ENCODE measurements at regions not wholly inside any gene's neighbourhood (a gene's known extent, or its start where the extent isn't known, plus 50 kb on each side); places are given as distances from the start of the nearest gene placed in this dataset.

DNA sequence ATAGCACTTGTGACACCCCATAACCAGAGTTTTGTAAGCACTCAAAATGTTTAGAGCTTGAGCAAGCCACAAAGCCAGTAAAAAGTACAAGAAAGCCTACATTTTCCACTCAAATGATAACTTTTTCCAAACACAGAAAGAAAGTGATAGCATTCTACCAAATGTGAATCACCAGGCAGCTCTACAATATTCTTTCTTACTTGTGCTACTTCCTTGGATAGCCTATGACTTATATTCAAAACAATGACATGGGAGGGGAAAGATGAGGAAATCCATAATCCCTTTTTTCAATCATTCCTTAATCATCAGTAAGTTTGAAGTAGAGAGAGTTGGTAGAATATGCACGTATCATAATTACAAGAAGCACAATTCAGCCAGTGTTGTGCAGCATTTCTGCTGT is 650.8 kb upstream of the PCDH9 start (continued):
- TF ChIP-seq CTCF (IDR thresholded peaks at IDR 0.05) (no peak), RCOR1 (IDR thresholded peaks at IDR 0.05; ENCODE audit: low read length) (no peak), TAF1 (IDR thresholded peaks at IDR 0.05; ENCODE audit: borderline replicate concordance, low read depth, low read length) (no peak), MXI1 (IDR thresholded peaks at IDR 0.05; ENCODE audit: low read depth, low read length) (no peak), NRF1 (IDR thresholded peaks at IDR 0.05; ENCODE audit: low read depth, low read length) (no peak), MEF2A (IDR thresholded peaks at IDR 0.05; ENCODE audit: borderline replicate concordance, low read depth) (no peak), ELF1 (IDR thresholded peaks at IDR 0.05) (no peak)

DNA sequence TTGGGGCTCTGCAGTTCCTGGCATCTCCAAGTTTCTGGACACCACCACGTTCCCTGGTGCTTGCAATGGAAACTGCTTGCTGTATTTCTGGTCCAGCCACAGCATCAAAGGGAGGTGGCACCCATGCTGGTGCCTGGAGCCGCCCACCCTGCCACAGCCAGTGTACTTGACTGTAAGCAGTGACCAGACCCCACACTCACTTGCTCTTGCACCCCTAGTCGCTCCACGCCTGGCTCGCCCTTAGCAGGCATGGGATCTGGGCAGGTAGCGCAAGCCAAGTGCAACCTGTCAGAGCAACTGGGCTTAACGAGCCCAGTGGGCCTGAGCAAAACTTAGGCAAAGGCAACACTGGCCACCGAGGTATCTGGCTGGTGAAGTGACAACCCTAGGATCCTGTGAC is 648.2 kb upstream of the PCDH9 start:
- Histone ChIP-seq H3K4me2 (no peak overlapping the region), H3K9me2 (no peaks in the 10 kb centered on the region), H3K4me3 (ENCODE audit: low read depth in 2 of 2, low read length in 1 of 2) (no peak overlapping the region), H4K20me1 (ENCODE audit: insufficient read depth) (no peaks in the 10 kb centered on the region), H3K36me3 (replicated peaks in 1 of 2; ENCODE audit: control insufficient read depth in 1 of 2, insufficient read depth in 2 of 2, low read length in 1 of 2) (no peaks in the 10 kb centered on the region), H3K27me3 (ENCODE audit: insufficient read depth) (no peaks in the 10 kb centered on the region), H3K4me1 (ENCODE audit: control insufficient read depth in 1 of 2, insufficient read depth in 2 of 2, low read depth in 1 of 2, low read length in 1 of 2) (no peaks in the 10 kb centered on the region), H3K9ac (no peak overlapping the region), H3K27ac (ENCODE audit: low read depth in 2 of 2, low read length in 1 of 2) (no peak overlapping the region), H3K79me2 (ENCODE audit: insufficient read depth) (no peaks in the 10 kb centered on the region), H3K9me3 (no peaks in the 10 kb centered on the region), H3F3A (replicated peaks; ENCODE audit: insufficient read depth) (no peaks in the 10 kb centered on the region), H2AFZ (ENCODE audit: low read depth) (no peak overlapping the region)
- ChIA-PET POLR2A (no interaction called here), CTCF (no interaction called here)
- WGBS (ENCODE audit: low lambda C conversion rate), result 37% methylated on average over 5 of the region's 8 CpGs
- TF ChIP-seq RFX5 (IDR thresholded peaks at IDR 0.05; ENCODE audit: low read length), result no peak
- TF ChIP-seq USF2 (IDR thresholded peaks at IDR 0.05; ENCODE audit: borderline replicate concordance, low read depth, low read length), result no peak
- TF ChIP-seq NRF1 (IDR thresholded peaks at IDR 0.05; ENCODE audit: low read depth, low read length), result no peak
- no peak for TF ChIP-seq GABPA (IDR thresholded peaks at IDR 0.05; ENCODE audit: low read depth)
- TF ChIP-seq FOXJ3 (CRISPR knock-in tag; IDR thresholded peaks at IDR 0.05), result no peak
- TF ChIP-seq, protein P1, sequence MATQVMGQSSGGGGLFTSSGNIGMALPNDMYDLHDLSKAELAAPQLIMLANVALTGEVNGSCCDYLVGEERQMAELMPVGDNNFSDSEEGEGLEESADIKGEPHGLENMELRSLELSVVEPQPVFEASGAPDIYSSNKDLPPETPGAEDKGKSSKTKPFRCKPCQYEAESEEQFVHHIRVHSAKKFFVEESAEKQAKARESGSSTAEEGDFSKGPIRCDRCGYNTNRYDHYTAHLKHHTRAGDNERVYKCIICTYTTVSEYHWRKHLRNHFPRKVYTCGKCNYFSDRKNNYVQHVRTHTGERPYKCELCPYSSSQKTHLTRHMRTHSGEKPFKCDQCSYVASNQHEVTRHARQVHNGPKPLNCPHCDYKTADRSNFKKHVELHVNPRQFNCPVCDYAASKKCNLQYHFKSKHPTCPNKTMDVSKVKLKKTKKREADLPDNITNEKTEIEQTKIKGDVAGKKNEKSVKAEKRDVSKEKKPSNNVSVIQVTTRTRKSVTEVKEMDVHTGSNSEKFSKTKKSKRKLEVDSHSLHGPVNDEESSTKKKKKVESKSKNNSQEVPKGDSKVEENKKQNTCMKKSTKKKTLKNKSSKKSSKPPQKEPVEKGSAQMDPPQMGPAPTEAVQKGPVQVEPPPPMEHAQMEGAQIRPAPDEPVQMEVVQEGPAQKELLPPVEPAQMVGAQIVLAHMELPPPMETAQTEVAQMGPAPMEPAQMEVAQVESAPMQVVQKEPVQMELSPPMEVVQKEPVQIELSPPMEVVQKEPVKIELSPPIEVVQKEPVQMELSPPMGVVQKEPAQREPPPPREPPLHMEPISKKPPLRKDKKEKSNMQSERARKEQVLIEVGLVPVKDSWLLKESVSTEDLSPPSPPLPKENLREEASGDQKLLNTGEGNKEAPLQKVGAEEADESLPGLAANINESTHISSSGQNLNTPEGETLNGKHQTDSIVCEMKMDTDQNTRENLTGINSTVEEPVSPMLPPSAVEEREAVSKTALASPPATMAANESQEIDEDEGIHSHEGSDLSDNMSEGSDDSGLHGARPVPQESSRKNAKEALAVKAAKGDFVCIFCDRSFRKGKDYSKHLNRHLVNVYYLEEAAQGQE (IDR thresholded peaks at IDR 0.05; ENCODE audit: low read depth, low read length), result no peak
- no peak for TF ChIP-seq POLR2AphosphoS5 (IDR thresholded peaks at IDR 0.05; ENCODE audit: low read depth, low read length)
- TF ChIP-seq GATA2 (CRISPR knock-in tag; IDR thresholded peaks at IDR 0.05), result no peak
- no peak for TF ChIP-seq CTCF (IDR thresholded peaks at IDR 0.05)
- TF ChIP-seq MEF2A (IDR thresholded peaks at IDR 0.05; ENCODE audit: borderline replicate concordance, low read depth), result no peak
- TF ChIP-seq FOSL2 (IDR thresholded peaks at IDR 0.05; ENCODE audit: borderline replicate concordance, low read depth), result no peak
- TF ChIP-seq MXI1 (IDR thresholded peaks at IDR 0.05; ENCODE audit: low read depth, low read length), result no peak
- TF ChIP-seq, protein P2, sequence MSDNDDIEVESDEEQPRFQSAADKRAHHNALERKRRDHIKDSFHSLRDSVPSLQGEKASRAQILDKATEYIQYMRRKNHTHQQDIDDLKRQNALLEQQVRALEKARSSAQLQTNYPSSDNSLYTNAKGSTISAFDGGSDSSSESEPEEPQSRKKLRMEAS (IDR thresholded peaks at IDR 0.05; ENCODE audit: low read depth), result no peak
- no peak for DNase-seq

Measured in SK-N-SH (cell line).